ENCODE measurements at regions not wholly inside any gene's neighbourhood (a gene's known extent, or its start where the extent isn't known, plus 50 kb on each side); places are given as distances from the start of the nearest gene placed in this dataset.
"Not testable (repeated sequence)": the region's sequence is repeated elsewhere in the genome, so short reads cannot be mapped to it uniquely, and the experiment has no call there.

DNA sequence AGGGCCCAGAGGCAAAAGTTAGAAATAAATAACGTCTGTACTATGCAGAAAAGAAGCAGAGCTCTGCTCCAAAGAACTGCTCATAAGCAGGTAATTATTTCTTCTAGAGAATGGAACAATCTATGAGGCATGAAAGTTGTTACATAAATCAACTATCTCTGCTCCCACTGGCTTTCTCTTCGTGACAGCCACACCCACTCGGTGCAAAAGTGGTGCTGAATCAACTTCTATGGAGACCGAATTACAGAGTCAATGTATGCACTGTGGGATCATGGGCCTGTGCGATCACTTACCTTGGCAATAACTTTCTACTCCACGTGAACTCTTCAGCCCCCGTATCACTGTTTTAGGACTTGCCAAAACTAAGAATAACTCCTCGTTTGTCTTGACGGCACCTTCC is 99.4 kb upstream of the ATXN3L start:
- DNase-seq = no peak

DNA sequence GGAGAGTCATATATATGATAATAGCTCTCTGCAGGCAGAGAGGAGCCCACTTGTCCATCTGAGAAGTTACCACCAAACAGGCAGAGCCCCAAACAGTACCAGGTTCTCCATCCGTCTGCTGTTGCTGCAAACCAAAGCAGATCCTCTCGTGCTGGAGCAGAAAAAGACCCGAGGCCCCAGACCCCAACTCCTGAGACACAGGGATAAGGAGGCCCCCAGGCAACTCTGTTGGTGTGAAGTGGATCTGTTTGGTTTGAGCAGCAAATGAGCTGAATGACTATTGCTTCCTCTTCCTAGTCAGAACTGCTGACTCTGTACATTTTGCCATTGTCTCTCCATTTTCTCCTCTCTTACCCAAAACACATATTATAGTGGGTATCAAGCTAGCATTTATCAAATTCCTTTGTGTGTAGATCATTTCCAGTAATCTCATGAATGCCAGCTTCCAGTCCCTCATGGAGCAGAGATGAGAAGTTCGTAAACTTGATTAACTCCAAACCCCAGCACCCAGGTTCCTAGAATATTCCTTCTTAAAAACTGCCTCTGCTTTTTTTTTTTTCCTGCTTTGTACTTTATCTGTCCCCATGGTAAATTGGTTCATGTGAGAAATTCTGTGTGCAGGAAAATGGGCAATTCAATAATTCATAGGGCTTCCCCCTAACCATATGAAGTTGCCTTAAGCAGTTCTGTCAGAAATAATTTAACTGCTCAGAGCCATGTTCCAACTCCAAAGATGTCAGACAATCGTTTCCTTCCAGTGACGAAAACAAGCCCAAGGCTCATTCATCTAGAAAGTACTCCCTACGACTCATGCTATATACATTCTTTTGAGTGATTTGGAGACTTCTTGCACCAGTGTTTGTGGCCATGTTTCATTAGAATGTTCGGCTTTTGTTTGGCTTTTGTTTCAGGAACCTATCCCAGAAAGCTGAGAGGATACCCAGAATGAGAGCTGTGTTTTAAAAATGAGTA is 98.6 kb upstream of the ATXN3L start:
- DNase-seq = no peak

DNA sequence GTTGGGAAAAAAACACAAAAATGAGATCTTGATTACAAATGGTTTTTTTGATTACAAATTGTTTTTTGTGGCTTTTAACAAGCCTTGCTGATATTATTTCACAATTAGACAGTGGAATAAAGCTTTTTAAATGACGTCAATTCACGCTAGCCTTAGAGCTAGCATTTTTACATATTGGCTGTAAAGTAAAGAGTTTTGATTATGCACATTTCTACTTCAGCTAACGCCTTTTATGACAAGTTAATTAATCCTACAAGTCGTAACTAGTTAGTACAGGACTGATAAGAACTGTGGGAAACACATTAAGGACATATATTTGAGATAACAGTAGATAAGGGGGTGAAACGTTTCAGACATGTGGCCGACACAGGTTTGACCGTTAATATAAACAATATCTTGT is 95.7 kb upstream of the ATXN3L start:
- DNase-seq = no peak

DNA sequence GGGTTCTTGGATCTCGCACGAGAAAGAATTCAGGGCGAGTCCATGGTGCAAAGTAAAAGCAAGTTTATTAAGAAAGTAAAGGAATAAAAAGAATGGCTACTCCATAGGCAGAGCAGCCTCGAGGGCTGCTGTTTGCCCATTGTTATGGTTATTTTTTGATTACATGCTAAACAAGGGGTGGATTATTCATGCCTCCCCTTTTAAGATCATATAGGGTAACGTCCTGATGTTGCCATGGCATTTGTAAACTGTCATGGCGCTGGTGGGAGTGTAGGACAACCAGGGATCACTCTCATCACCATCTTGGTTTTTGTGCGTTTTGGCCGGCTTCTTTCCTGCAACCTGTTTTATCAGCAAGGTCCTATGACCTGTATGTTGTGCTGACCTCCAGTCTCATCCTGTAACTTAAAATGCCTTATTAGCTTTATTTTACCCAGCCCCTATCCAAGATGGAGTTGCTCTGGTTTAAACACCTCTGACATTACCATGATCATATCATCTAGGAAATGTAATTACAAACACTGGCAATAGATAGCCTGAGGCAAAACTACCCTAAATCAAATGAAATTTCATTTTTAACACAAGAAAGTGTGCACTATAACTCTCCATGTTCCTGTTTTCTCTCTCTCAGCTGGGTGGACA is 94.3 kb upstream of the ATXN3L start:
- no peak for DNase-seq

DNA sequence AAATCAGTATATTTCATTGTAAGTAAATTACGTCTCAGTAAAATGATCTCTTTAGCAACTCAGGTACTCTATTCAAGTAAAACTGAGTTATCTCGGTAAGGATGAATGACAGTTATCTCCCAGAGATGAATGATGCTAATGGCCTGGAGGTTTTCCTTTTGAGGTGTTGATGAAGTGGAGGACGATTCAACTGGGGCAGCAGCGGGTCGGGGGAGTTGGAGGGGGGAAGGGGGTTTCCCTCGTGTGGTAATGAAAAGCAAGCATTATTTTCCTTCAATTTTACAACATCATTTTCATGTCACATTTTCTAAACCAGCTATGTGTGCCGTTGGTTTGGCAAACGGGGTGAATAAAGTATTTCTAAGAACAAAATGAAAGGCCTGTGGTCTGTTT is 92.4 kb upstream of the ATXN3L start:
- DNase-seq = no peak

DNA sequence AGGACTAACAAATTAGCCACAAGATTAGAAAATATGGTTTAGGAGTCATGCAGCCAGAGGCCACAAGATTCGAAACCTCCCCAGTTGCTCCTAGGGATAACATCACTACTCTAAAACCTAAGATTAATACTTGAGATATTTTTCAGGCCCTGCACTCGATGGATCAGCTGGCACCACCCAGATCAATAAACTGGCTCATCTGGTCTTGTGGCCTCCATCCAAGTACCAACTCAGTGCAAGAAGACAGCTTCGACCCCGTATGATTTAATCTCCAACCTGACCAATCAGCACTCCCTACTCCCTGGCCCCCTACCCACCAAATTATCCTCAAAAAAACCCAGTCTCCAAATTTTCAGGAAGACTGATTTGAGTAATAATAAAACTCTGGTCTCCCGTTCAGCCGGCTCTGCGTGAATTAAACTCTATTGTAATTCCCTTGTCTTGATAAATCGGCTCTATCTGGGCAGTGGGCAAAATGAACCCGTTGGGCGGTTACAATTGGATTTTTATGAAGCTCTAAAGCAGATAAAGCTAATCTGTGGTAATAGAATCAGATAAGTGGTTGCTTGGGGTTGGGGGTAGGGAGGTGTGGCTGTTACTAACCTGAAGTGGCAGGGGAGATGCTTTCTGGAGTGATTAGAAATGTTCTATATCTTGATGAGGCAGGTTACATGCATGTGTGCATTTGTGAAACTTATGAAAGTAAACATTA is 91.8 kb upstream of the ATXN3L start:
- DNase-seq = no peak

DNA sequence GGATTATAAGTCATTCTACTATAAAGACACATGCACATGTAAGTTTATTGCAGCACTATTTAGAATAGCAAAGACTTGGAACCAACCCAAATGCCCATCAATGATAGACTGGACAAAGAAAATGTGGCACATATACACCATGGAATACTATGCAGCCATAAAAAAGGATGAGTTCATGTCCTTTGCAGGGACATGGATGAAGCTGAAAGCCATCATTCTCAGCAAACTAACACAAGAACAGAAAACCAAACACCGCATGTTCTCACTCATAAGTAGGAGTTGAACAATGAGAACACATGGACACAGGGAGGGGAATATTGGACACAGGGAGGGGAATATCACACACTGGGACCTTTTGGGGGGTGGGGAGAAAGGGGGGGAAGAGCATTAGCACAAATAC is 88.7 kb upstream of the ATXN3L start:
- not testable (repeated sequence) for DNase-seq

DNA sequence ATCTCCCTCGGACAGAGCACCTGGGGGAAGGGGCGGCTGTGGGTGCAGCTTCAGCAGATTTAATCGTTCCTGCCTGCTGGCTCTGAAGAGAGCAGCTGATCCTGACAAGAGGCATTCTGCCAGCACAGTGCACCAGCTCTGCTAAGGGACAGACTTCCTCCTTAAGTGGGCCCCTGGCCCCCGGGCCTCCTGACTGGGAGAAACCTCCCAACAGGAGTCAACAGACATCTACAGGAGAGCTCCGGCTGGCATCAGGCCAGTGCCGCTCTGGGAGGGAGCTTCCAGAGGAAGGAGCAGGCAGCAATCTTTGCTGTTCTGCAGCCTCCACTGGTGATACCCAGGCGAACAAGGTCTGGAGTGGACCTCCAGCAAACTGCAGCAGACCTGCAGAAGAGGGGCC is 84.9 kb upstream of the ATXN3L start:
- not testable (repeated sequence) for DNase-seq

DNA sequence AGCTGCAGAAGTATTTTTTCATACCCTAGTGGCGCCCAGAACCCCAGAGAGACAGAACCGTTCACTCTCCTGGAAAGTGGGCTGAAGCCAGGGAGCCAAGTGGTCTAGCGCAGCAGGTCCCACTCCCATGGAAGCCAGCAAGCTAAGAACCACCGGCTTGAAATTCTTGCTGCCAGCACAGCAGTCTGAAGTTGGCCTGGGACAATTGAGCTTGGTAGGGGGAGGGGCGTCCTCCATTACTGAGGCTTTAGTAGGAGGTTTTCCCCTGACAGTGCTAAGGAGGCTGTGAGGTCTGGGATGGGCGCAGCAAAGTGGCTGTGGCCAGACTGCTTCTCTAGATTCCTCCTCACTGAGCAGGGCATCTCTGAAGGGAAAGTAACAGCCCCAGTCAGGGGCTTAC is 84.5 kb upstream of the ATXN3L start:
- no peak for DNase-seq

DNA sequence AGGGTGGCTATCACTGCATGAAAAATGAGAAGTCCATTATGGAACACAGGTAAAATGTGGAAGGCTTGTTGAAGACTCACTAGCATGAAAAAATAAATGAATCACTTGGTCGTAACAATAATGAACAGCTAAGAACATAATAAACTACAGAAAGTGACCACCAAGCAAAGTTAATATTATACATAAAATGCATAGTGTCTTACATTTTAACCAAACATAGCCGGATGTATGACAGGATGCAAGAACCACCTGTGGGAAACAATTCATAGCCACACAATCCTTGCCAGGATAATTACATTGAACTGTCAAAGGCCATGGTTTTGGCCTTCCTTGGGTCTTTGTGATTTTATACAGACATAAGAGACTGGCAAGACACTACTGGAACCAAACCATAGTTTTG is 81.9 kb upstream of the ATXN3L start:
- DNase-seq = no peak

DNA sequence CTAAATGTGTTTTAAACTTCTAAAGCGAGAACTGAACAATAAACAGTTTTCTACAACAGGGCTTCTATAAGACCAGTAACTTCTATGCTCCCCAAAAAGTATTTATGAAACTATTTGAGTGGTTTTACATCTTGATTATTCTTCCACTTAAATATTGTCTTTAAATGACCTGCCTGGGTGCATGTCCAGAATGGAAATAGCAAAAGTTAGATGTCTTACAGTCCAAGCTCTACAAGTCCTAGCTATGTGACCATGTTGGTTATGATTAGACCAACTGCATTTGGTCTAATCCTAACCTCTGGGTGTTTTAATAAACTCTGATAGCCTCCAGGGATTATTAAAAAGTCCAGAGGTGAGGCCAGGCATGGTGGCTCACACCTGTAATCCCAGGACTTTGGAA is 79.0 kb upstream of the ATXN3L start:
- DNase-seq = no peak

DNA sequence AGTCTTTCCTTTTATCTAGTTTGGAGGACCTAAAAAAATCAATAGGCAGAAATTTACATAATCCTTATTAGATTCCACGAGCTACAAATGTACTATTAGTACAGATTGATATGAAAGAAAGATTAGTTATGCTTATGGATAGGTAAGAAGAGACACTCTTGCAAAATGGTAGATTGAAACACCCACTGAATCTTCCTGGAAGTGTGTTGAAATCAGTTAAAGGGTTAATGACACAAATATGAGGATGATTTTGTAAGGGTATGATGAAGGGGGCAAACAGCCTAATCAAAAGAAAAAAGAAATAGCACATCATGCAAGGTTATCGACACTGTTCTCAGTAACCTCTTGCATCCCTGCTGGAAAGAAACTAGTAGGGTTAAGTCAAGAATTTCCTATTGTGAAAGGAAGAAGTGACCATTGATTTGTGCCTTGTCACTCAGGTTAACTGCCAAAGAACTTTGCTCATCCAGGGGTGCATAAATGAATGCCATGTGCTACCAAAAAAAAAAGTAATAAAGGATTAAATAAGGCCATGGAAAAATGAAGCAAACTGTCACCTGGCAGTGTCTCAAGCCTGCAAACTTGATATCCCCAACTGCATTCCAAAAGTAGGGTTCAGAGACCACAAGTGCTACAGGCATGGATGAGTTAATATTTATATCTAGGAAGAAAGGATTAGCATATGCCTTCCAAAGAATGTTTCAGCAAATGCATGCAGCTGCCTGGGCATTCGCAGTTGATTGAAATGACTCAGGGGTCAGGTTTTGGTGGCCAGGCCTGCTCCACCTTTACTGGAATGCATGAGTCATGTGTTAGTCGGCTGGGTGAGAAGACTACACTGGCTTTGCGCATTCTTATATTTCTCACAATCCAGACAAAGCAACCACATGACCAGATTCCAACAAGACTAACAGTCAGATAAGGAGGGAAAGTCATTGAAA is 78.3 kb upstream of the ATXN3L start:
- DNase-seq = peak; percentile 37

DNA sequence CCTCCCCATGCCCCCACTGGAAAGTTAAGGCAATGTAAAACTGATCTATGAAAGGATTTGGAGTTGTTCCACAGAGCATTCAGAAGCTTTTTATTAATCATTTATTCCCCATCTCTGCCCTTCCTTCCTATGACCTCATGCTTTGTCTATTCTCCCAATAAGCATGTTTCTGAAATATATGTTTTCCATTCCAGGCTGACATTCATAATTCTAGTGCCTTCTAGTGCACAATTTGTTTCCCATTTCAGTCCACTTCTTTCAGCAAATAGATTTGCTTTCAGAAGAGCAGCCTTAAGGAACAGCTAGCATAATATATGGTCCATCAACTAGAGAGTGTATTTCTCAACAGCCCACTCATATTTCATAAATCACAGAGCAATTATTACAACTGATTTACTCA is 77.1 kb upstream of the ATXN3L start:
- DNase-seq = no peak

DNA sequence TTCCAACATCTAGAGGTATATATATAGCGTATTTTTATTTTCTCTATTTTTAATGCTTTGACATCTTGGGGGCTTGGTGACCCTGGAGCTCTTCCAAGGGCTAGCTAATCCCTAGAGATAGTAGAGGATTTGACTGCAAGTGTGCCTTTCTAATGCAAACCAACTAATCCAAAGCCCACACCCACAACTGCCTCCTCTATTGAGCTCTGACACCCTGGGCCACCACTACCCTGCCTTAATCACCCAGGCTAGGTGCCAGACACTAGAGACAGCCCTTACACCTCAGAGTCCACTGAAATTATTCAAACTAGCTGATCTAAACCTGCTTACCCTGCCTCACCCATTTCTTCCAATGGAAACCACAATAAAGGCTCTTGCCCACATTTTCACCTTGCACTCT is 69.6 kb upstream of the ATXN3L start:
- no peak for DNase-seq

DNA sequence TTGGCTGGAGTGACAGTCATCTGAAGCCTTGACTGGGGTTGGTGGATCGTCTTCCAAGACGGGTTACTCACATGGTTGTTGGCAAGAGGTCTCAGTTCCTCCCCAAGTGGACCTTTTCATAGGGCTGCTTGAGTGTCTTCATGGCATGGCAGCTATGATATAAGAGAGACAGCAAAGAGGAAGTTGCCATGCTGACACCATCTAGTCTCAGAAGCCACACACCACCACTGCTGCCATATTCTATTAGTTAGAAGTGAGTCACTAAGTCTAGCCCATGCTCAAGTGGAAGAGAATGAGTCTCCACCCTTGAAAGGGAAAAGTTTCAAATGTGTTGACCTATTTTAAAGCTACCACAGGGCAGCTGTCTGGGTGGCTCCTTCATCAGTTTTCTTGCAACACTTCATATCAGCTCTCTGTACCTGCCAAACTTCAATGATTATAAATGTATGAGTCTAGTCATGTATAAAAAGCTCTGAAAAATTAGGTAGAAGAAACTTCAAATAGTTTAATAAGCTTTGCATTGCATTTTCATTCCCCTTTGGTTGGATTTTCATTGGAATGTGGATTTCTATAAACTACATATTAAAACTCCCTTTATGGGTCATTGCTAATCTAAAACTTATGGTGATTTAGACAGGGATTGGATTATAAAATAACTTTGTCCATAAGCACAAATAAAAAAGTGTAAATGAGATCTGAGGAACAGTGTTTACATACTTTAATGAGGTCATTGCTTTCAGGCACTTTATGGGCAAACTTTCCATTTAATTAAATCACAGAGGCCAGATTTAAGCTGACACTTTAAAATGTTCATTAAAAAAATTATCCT is 68.0 kb upstream of the ATXN3L start:
- peak; percentile 24 for DNase-seq

DNA sequence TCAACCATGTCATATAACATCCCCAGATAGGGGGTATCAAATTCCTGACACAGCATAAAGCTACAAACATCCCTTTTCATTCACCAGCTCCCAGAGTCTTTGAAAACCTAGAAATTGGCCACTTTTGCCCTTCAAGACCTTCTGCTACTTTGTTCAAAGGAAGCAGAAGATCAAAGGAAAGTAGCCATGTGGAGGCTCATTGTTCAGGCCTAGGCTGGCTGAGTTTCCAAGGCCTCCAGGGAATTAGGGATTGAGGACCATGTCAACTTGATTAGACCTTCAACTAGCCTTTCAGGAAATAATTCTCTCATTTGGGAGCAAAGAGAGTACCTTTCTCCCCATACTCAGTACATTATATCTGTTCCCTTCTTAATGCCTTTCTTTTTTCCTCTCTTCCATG is 66.8 kb upstream of the ATXN3L start:
- no peak for DNase-seq

DNA sequence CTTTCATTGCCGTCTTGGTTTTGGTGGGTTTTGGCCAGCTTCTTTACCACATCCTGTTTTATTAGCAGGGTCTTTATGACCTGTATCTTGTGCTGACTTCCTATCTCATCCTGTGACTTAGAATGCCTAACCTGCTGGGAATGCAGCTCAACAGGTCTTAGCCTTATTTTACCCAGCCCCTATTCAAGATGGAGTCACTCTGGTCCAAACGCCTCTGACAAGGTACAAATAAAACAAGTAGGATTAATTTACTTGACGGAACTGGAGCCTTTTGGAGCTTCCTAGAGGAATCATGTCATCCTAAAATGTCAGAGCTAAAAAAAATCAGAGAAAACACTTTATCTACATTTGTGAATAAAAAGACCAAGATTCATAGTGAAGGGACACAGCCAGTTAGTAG is 66.2 kb upstream of the ATXN3L start:
- no peak for DNase-seq

DNA sequence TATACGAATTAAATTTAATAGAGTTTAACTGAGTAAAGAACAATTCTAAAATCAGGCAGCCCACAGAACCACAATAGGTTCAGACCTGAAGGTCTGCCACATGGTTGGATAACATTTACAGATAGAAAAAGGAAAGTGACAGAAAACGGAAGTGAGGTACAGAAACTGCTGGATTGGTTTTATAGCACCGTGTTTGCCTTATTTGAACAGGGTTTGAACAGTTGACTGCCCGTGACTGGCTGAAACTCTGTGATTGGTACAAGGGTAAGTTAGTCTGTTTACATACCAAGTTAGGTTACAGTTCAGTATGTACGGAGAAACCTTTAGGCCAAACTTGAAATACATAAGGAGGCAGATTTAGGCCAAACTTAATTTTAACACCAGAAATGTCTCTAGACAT is 64.1 kb upstream of the ATXN3L start:
- no peak for DNase-seq

DNA sequence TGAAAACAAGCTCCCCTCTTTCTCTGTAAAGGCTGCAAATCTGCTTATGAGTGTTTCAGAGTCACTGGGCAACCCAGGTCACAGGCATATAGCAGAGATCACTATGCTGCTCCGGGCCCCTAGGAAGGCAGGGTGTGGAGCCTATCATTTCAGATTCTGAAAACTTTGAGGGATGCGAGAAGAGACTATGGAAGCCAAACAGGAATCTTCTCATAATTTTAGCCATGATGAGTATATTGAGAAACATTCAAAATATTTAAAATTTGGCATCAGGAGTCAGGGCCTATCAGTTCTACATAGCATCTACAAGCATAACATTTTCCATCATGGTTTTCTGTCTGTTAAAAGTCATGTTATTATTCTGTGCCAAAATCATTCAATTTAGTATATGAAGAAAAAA is 61.7 kb upstream of the ATXN3L start:
- DNase-seq = no peak

DNA sequence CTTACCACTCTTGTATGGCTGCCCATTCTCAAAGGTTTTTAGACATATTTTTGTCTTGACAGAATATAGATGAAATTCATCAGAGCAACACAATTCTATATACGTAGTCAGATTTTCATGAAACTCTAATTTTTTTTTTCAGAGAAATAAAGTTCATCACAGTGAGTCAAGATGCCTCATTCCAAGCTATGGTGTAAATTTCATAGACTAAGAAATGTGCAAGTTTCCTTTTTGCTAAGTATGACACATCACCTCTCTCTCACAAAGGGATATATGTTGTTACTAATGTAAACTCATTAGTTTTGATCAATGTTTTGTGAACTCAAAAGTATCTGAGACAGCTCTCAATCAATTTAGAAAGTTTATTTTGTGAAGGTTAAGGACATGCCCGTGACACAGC is 60.4 kb upstream of the ATXN3L start:
- no peak for DNase-seq
